ENCODE measurements at regions not wholly inside any gene's neighbourhood (a gene's known extent, or its start where the extent isn't known, plus 50 kb on each side); places are given as distances from the start of the nearest gene placed in this dataset.

GRCh38 chr5:33369485-33370465, 71.0 kb upstream of the TARS1 start:
- DNase-seq (ENCODE audit: low read depth in 2 of 2), result peak; percentile 54 to 59

GRCh38 chr5:33370466-33370859, 70.3 kb upstream of the TARS1 start:
- no peak for DNase-seq (ENCODE audit: low read depth in 2 of 2)

GRCh38 chr5:33371660-33372059, 69.1 kb upstream of the TARS1 start:
- peak; percentile 92 for DNase-seq (ENCODE audit: low read depth in 2 of 2)

DNA sequence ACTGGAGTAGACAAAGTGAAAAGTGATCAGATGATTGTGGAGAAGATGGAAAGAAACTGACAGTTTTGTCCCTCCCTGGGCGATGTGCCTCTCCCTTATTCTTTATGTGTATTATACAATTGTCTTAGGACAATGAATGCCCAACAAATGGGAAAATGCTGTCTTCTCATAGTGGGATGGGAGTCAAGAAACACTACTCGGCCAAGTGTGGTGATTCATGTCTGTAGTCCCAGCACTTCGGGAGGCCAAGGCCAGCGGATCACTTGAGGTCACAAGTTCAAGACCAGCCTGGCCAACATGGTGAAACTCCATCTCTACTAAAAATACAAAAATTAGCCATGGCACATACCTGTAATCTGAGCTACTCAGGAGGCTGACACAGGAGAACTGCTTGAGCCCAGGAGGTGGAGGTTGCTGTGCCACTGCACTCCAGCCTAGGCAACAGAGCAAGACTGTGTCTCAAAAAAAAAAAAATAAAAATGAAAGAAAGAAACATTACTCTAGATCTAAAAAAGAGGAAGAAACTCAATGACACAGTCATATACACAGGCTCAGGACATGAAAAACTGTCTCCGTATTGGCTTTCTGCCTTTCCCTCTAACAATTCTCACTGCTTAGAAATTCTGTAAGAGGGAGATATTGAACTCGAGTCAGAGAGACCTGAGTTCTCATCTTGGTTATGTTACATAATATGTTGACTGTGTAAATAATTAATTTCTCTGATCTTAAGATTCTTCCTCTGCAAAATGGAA, 67.9 kb upstream of the TARS1 start:
- no peak for DNase-seq (ENCODE audit: low read depth in 2 of 2)

GRCh38 chr5:33375900-33376299, 64.9 kb upstream of the TARS1 start:
- DNase-seq (ENCODE audit: low read depth in 2 of 2), result no peak

DNA sequence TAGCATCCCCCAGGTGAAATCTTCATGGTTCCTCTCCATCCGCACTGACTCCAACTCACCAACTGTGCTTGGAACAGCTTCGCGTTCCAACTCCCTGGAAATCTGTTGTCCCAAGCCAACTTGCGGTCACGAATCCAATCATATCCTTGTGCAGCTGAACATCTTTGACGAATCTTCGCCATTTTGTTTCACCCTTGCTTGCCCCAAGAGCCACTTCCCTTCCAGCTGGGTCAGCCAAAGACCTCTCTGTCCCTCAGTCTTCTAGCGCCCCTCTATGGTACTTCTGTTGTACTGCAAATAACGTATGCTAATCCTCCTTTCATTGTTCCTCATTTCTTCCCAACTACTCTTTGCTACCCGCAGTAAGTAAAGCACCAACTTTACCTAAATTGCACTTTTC, 61.0 kb upstream of the TARS1 start:
- DNase-seq (ENCODE audit: low read depth in 2 of 2), result no peak

DNA sequence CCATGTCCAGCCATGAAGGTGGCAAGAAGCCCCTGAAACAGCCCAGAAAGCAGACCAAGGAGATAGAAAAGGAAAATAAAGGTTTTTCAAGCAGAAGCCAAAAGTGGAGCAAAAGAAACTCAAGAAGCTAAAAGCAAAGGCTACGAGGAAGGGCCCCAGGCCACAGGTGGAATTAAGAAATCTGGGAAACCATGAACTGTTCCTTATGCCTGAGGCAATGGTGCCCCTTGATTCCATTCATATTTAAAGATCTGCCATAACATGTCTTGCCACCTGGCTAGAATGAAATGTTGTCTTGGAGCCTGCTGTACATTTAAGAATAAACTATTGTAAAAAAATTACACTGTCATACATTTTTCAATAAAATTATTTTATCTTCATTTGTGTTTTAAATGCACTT, 59.5 kb upstream of the TARS1 start:
- no peak for DNase-seq (ENCODE audit: low read depth in 2 of 2)

Measured in fibroblast of skin of left quadriceps (primary cell).